Left cardiac atrium (tissue), 4 donors: ENCODE measurements at regions not wholly inside any gene's neighbourhood (a gene's known extent, or its start where the extent isn't known, plus 50 kb on each side); places are given as distances from the start of the nearest gene placed in this dataset.
"Not testable (repeated sequence)": the region's sequence is repeated elsewhere in the genome, so short reads cannot be mapped to it uniquely, and the experiment has no call there.

Experiments used
- ATAC-seq, 2 donors: fragments of 200-7000 bp; cut with Tn5 transposase; one replicate each; pipeline ENCODE4 v1.9.1; 2020; ENCODE audit warnings: mild to moderate bottlenecking in 2 of 2, moderate library complexity in 2 of 2
- DNase-seq: peaks from one replicate; pipeline ENCODE4 v3.0.0-alpha.2; 2020
- intact Hi-C, 2 donors: fragments of 100-400 bp; cut with DNase I; formaldehyde crosslinking; loops; one replicate each; pipeline versions ENCODE4 v1.14.1 to v1.15.1; 2022 to 2023
- donor health status: DM: no; HTN: yes; CAD: no.
- donor health status: DM: no; HTN: yes; CAD: no; lungs with severe emphysema.
- donor health status: DM: yes; HTN: yes; CAD: no.
- donor health status: Dilated cardiomyopathy.

DNA sequence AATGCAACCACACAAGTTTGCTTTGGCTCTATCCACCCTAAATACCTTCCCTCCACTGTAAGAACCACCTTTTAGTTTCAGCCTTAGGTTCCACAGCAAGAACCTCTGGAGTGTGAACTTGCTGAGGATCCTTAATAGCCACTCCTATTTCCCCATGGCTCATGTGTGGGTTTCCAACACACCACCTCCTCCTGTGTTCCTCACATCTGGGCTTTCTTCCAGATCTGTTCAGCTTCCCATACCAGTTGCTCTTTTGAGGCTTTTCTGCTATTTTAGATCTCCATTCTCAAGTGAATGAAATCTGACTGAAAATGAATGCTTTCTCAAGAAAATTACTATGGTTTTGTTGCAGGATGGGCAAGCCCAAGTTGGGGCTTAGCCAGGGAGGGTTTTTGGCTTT is 104.8 kb upstream of the MIR17HG start:
- ATAC-seq (no peak), DNase-seq (no peak)
- intact Hi-C loops, result no loop called here

GRCh38 chr13:91245288-91245687 is 102.2 kb upstream of the MIR17HG start:
- DNase-seq (no peak), ATAC-seq (no peak)
- intact Hi-C loops, result no loop called here

GRCh38 chr13:91247768-91248167 is 99.7 kb upstream of the MIR17HG start:
- intact Hi-C loops, result no loop called here
- no peak for DNase-seq
- no peak for ATAC-seq

- ATAC-seq (no peak), DNase-seq (no peak)
- intact Hi-C loops, result no loop called here
Measured at GRCh38 chr13:91248249-91248648, 99.2 kb upstream of the MIR17HG start.

DNA sequence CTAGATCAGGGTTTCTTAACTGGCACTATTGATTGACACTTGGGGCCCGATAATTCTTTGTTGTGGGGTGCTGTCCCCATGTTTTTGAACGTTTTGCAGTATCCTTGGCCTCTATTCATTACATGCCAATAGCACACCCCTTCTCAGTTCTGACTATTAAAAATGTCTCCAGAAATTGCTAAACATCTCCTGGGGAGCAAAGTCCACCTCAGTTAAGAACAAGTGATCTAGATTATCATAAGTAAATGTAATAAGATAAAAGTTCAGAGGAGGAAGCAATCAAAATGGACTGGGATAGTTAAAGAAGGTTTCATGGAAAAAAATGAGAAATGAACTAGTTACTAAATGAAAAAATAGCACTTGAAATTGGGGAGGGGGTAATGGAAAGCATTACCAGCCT is 98.1 kb upstream of the MIR17HG start:
- ATAC-seq, result no peak
- no peak for DNase-seq
- intact Hi-C loops, result no loop called here

DNA sequence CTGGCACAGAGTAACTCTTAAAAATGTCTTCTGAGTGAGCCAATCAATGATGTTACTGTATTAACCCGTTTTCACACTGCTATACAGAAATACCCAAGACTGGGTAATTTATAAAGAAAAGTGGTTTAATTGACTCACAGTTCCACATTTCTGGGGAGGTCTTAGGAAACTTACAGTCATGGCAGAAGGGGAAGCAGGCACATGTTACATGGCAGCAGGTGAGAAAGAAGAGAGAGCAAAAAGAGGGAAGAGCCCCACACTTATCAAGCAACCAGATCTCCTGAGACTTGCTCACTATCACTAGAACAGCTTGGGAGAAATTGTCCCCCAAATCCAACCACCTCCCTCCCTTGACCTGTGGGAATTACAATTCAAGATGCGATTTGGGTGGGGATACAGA is 97.6 kb upstream of the MIR17HG start:
- DNase-seq, result no peak
- intact Hi-C loops, result no loop called here
- ATAC-seq, result no peak

DNA sequence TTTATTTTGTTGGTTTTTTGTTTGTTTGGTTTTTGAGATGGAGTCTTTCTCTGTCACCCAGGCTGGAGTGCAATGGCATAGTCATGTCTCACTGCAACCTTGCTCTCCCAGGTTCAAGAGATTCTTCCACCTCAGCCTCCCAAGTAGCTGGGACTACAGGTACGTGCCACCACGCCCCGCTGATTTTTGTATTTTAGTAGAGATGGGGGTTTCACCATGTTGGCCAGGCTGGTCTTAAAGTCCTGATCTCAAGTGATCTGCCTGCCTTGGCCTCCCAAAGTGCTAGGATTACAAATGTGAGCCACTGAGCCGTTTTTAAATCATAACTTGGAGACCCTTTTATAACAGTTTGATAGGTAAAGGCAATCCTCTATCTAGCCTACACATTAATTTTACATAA is 95.9 kb upstream of the MIR17HG start:
- intact Hi-C loops, DNase-seq, ATAC-seq: not testable (repeated sequence)

GRCh38 chr13:91264484-91264883 is 83.0 kb upstream of the MIR17HG start:
- intact Hi-C loops, result no loop called here
- no peak for DNase-seq
- no peak for ATAC-seq

DNA sequence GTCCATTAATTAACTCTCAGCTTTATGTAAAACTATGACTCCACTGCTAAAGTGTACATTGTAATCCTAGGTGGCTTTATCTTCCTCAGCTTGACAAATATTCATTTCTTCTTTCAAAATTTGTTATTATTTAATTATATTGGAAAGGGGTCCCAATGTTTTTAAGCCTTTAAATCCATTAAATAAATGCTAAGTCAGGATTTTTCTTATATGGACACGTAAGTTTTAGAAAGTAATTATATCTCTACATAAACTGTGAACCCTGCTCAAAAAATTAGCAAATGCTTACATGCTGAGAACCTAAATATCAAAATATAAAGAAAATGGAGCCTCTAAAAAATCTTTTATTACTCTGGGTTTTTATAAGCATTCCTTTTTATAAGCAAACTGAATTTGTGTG is 78.2 kb upstream of the MIR17HG start:
- DNase-seq, result no peak
- ATAC-seq, result no peak
- intact Hi-C loops, result no loop called here

DNA sequence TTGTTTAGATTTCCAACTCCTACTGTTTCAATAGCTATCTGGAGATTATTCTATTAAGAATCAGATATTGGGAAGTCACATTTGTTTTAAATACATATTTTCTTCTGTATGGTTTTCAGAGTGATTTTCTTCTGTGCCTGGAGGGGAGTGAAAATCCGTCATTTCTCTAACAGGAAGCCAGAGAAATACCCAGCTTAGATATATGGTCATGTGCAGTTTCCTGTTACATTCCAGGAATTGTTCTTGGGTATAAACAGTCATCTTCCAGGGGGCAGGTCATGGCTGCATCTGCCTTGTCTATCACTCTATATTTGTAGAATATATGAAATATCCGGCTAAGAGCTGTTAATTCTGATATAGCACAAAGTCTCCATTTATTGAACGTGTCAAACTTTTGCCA is 77.5 kb upstream of the MIR17HG start:
- intact Hi-C loops, result no loop called here
- ATAC-seq, result no peak
- no peak for DNase-seq

DNA sequence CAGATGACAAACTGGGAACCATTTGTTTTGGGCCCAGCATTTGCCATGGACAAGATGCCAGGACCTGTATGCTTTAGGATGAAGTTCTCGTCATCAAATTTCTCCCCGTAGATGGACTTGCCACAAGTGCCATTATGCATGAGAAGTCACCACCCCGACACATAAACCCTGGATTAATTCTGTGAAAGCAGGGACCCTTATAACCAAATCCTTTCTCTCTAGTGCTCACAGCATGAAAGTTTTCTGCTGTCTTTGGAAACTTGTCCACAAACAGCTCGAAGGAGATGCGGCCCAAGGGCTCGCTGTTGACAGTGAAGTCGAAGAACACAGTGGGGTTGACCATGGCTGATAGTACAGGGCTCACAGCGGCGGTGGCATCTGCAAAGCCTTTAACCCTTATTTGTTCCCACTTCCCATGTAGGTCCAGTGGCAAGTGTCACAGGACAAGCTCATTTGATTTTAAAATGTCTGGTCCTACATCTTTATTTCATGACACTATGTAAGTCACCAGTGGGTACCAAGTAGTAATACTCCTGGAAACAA is 75.2 kb upstream of the MIR17HG start:
- no peak for ATAC-seq
- DNase-seq, result no peak
- intact Hi-C loops, result no loop called here

GRCh38 chr13:91273675-91274074 is 73.8 kb upstream of the MIR17HG start:
- ATAC-seq (no peak), DNase-seq (no peak)
- intact Hi-C loops, result no loop called here

GRCh38 chr13:91277013-91277676 is 70.3 kb upstream of the MIR17HG start:
- DNase-seq (no peak), ATAC-seq (no peak)
- intact Hi-C loops, result no loop called here

DNA sequence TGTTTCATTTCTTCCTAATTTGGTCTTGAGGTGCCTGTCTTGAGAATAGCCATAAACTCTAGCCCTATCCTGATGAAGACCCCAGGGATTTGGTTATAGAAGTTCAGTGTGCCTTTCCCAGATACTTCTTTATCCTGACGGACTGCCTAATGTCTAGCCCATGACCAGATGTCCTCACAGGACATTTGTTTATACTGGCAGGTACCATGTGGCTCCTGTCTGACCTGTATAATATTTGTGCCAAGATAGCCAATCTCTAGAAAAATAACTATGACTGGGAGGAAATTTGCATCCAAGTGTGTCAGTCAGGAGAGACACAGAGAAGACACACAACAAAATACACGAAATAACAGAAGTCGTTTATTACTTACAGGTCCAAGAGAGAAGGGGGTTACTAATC is 69.2 kb upstream of the MIR17HG start:
- ATAC-seq, result no peak
- intact Hi-C loops, result no loop called here
- no peak for DNase-seq

GRCh38 chr13:91278888-91279287 is 68.6 kb upstream of the MIR17HG start:
- intact Hi-C loops, result no loop called here
- ATAC-seq (no peak), DNase-seq (no peak)

GRCh38 chr13:91280801-91281200 is 66.7 kb upstream of the MIR17HG start:
- DNase-seq (no peak), ATAC-seq (no peak)
- intact Hi-C loops, result no loop called here

GRCh38 chr13:91284335-91284734 is 63.2 kb upstream of the MIR17HG start:
- ATAC-seq, result no peak
- DNase-seq, result no peak
- intact Hi-C loops, result no loop called here

DNA sequence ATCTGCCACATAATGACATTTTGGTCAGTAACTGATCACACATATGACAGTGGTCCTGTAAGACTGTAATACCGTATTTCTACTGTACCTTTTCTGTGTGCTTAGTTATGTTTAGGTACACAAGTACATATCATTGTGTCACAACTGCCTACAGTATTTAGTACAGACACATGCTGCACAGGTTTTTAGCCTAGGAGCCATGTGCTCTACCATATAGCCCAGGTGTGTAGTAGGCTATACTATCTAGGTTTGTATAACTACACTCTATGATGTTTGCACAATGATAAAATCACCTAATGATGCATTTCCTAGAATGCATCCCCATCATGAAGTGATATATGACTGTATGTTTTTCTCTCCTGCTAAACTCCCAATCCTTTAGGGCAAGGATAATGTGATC is 61.2 kb upstream of the MIR17HG start:
- DNase-seq (no peak), ATAC-seq (no peak)
- intact Hi-C loops, result no loop called here

- ATAC-seq, result no peak
- intact Hi-C loops, result no loop called here
- DNase-seq, result no peak
Measured at GRCh38 chr13:91291078-91291477, 56.4 kb upstream of the MIR17HG start.

- no peak for DNase-seq
- intact Hi-C loops, result no loop called here
- no peak for ATAC-seq
Measured at GRCh38 chr13:91292630-91293221, 54.8 kb upstream of the MIR17HG start.

DNA sequence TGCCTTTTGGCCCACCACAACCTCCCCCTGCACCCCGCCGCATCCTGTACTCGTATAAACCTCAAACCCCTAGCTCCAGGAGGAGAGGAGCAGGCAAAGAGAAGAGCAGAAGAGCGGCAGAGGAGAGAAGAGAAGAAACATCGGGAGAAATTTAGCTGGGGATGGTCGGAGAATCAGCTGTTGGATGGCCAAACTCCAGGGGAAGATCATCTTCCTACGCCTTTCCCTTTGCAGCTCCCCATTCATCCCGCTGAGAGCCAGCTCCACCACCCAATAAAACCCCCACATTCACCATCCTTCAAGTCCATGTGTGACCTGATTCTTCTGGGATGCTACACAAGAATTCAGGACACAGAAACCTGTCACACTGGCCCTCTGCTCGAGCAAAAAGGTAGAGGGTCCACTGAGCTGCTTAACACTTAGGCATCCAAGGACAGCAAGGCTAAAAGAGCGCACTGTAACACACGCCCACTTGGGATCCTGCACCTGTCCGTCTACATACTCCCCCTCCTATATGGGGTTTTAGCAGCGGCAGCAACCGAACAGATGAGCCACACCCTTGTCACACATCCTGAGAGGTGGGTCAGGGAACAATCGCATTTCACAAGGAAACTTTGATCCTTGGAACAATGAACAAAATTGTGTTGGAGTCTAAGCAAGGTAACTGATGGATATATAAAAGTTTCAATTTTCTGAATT is 51.6 kb upstream of the MIR17HG start:
- DNase-seq (no peak), ATAC-seq (no peak)
- intact Hi-C loops, result no loop called here
